HepG2 (cell line): ENCODE measurements at regions not wholly inside any gene's neighbourhood (a gene's known extent, or its start where the extent isn't known, plus 50 kb on each side); places are given as distances from the start of the nearest gene placed in this dataset.
A peak's percentile ranks its signal among the peaks of the same experiment; 100 is the strongest.

Experiments used
- DNMT3B ChIP-seq: conservative IDR thresholded peaks from 2 replicates; pipeline ENCODE4 v1.6.1; 2016; ENCODE audit warnings: missing biosample characterization, control low read depth
- GTF3A ChIP-seq: sonication (generic); formaldehyde crosslinking; conservative IDR thresholded peaks from 2 replicates; pipeline ENCODE4 v1.4.0; 2020; ENCODE audit warnings: mild to moderate bottlenecking, missing genetic modification reagents
- MTA1 ChIP-seq: sonication (generic); formaldehyde crosslinking; IDR thresholded peaks from 2 replicates; pipeline ENCODE4 v1.4.0; 2020; ENCODE audit warnings: missing genetic modification reagents, mild to moderate bottlenecking, borderline replicate concordance
- MXD4 ChIP-seq: IDR thresholded peaks from 2 replicates; pipeline ENCODE4 v1.6.1; 2016; ENCODE audit warnings: mild to moderate bottlenecking, missing biosample characterization, missing genetic modification reagents
- NFE2L2 ChIP-seq: fragments of 150-350 bp; IDR thresholded peaks from 2 replicates; pipeline ENCODE4 v1.6.1; 2014; ENCODE audit warnings: low read length
- RARA ChIP-seq: IDR thresholded peaks from 2 replicates; pipeline ENCODE4 v1.6.1; 2016; ENCODE audit warnings: missing genetic modification reagents, missing compliant biosample characterization
- SUZ12 ChIP-seq: fragments of 150-350 bp; IDR thresholded peaks from 2 replicates; pipeline ENCODE4 v1.6.1; 2014; ENCODE audit warnings: low read depth, low read length
- XRCC5 ChIP-seq: fragments of 200-400 bp; formaldehyde crosslinking; optimal IDR thresholded peaks from 2 replicates; pipeline ENCODE3; 2017; ENCODE audit warnings: mild to moderate bottlenecking, low read length
- ZNF12 ChIP-seq: sonication (generic); formaldehyde crosslinking; IDR thresholded peaks from 2 replicates; pipeline ENCODE4 v1.5.0; 2020; ENCODE audit warnings: missing genetic modification reagents
- ZNF263 ChIP-seq: sonication (generic); formaldehyde crosslinking; IDR thresholded peaks from 2 replicates; pipeline ENCODE4 v1.4.0; 2020; ENCODE audit warnings: missing genetic modification reagents
- ZNF543 ChIP-seq: sonication (generic); formaldehyde crosslinking; IDR thresholded peaks from 2 replicates; pipeline ENCODE4 v1.4.0; 2020; ENCODE audit warnings: mild to moderate bottlenecking, missing genetic modification reagents
- ZNF556 ChIP-seq: sonication (generic); formaldehyde crosslinking; IDR thresholded peaks from 2 replicates; pipeline ENCODE4 v1.4.0; 2020; ENCODE audit warnings: mild to moderate bottlenecking, missing genetic modification reagents, borderline replicate concordance
- TF ChIP-seq, protein P1 (sequence below): IDR thresholded peaks from 2 replicates; pipeline ENCODE4 v1.6.1; 2016; ENCODE audit warnings: missing compliant biosample characterization, missing genetic modification reagents, borderline replicate concordance
- TF ChIP-seq, protein P2 (sequence below), 2 experiments: sonication (generic) in 1 of 2; formaldehyde crosslinking in 1 of 2; IDR thresholded peaks; 2 replicates each; pipeline versions ENCODE4 v1.4.0 to v1.6.1; 2016 to 2020; ENCODE audit warnings: borderline replicate concordance in 1 of 2, low read depth in 1 of 2, mild to moderate bottlenecking in 1 of 2, missing genetic modification reagents in 1 of 2
- TF ChIP-seq, protein P3 (sequence below): fragments of 450-650 bp; IDR thresholded peaks from 2 replicates; pipeline ENCODE4 v1.6.1; 2017; ENCODE audit warnings: mild to moderate bottlenecking
- TF ChIP-seq, protein P4 (sequence below), 2 experiments: sonication (generic) in 1 of 2; formaldehyde crosslinking in 1 of 2; IDR thresholded peaks; 2 replicates each; pipeline versions ENCODE4 v1.4.0 to v1.6.1; 2018 to 2020; ENCODE audit warnings: missing genetic modification reagents in 2 of 2, borderline replicate concordance in 1 of 2, low read depth in 1 of 2, mild to moderate bottlenecking in 1 of 2, missing biosample characterization in 1 of 2
- TF ChIP-seq, protein P5 (sequence below): sonication (generic); formaldehyde crosslinking; IDR thresholded peaks from 2 replicates; pipeline ENCODE4 v1.4.0; 2020; ENCODE audit warnings: missing genetic modification reagents

DNA sequence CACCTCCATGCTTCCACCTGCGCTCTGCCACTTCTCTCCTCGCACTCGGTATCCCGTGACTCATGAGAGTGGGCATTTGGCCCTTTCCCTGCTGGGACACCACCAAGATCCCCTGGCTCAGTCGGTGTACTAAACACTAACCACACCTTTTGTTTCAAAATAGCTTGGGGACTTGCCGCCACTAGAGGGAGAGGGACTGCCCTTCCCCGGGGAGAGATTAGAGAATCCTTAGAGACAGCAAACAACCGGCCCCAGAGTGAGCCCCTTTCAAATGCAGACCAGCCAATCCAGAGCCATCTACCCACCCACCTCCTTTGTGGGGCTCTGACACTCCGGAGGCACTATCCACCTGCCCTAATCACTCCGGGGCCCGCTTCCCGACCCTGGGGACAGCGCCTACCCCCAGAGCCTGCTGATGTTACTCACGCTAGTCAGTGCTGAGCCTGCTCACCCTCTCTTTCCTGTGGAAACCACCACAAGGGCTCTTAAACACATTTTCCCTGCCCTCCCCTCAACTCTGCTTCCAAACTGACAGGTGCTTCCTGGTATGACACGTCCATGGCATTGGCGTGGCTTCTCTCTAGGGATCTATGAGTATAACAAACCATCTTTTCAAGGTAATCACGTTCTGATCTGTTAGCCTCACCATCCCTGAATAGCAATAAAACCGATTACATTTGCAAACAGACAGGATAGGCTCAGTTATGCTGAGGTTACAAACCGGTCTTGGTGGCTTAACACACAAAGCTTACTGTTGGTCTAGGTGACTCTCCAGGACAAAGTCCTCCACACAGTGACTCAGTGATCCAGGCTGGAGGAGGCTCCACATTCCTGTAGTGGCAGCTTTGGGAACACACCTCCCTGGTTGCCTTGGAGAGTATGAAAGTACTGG lies 180.1 kb upstream of the MVB12B start (continued):
- TF ChIP-seq DNMT3B (CRISPR knock-in tag) (0 out of 2 replicates have a peak, but pooled peaks have one; percentile 34), MTA1 (CRISPR knock-in tag) (peak; percentile 66), MXD4 (CRISPR knock-in tag) (0 out of 2 replicates have a peak, but pooled peaks have one; percentile 20), ZNF12 (CRISPR knock-in tag) (peak; percentile 52; the same call in 1 of the 2 replicates), RARA (0 out of 2 replicates have a peak, but pooled peaks have one; percentile 7), SUZ12 (no peak), ZNF263 (CRISPR knock-in tag) (peak; percentile 35; the same call in 1 of the 2 replicates), XRCC5 (peak; percentile 76), ZNF556 (CRISPR knock-in tag) (peak; percentile 62; the same call in 1 of the 2 replicates), NFE2L2 (peak; percentile 56; the same call in 1 of the 2 replicates), ZNF543 (CRISPR knock-in tag) (peak; percentile 74; the same call in 1 of the 2 replicates), GTF3A (0 out of 2 replicates have a peak, but pooled peaks have one; percentile 16)
- TF ChIP-seq, protein P1, sequence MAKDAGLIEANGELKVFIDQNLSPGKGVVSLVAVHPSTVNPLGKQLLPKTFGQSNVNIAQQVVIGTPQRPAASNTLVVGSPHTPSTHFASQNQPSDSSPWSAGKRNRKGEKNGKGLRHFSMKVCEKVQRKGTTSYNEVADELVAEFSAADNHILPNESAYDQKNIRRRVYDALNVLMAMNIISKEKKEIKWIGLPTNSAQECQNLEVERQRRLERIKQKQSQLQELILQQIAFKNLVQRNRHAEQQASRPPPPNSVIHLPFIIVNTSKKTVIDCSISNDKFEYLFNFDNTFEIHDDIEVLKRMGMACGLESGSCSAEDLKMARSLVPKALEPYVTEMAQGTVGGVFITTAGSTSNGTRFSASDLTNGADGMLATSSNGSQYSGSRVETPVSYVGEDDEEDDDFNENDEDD (CRISPR knock-in tag), result 0 out of 2 replicates have a peak, but pooled peaks have one; percentile 9
- TF ChIP-seq, protein P2, sequence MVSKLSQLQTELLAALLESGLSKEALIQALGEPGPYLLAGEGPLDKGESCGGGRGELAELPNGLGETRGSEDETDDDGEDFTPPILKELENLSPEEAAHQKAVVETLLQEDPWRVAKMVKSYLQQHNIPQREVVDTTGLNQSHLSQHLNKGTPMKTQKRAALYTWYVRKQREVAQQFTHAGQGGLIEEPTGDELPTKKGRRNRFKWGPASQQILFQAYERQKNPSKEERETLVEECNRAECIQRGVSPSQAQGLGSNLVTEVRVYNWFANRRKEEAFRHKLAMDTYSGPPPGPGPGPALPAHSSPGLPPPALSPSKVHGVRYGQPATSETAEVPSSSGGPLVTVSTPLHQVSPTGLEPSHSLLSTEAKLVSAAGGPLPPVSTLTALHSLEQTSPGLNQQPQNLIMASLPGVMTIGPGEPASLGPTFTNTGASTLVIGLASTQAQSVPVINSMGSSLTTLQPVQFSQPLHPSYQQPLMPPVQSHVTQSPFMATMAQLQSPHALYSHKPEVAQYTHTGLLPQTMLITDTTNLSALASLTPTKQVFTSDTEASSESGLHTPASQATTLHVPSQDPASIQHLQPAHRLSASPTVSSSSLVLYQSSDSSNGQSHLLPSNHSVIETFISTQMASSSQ (IDR thresholded peaks at IDR 0.05; ENCODE audit: low read depth), result no peak
- TF ChIP-seq, protein P2 (CRISPR knock-in tag; IDR thresholded peaks at IDR 0.05; ENCODE audit: borderline replicate concordance), result 0 out of 2 replicates have a peak, but pooled peaks have one; percentile 5
- TF ChIP-seq, protein P3, sequence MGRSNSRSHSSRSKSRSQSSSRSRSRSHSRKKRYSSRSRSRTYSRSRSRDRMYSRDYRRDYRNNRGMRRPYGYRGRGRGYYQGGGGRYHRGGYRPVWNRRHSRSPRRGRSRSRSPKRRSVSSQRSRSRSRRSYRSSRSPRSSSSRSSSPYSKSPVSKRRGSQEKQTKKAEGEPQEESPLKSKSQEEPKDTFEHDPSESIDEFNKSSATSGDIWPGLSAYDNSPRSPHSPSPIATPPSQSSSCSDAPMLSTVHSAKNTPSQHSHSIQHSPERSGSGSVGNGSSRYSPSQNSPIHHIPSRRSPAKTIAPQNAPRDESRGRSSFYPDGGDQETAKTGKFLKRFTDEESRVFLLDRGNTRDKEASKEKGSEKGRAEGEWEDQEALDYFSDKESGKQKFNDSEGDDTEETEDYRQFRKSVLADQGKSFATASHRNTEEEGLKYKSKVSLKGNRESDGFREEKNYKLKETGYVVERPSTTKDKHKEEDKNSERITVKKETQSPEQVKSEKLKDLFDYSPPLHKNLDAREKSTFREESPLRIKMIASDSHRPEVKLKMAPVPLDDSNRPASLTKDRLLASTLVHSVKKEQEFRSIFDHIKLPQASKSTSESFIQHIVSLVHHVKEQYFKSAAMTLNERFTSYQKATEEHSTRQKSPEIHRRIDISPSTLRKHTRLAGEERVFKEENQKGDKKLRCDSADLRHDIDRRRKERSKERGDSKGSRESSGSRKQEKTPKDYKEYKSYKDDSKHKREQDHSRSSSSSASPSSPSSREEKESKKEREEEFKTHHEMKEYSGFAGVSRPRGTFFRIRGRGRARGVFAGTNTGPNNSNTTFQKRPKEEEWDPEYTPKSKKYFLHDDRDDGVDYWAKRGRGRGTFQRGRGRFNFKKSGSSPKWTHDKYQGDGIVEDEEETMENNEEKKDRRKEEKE, result no peak
- TF ChIP-seq, protein P4, sequence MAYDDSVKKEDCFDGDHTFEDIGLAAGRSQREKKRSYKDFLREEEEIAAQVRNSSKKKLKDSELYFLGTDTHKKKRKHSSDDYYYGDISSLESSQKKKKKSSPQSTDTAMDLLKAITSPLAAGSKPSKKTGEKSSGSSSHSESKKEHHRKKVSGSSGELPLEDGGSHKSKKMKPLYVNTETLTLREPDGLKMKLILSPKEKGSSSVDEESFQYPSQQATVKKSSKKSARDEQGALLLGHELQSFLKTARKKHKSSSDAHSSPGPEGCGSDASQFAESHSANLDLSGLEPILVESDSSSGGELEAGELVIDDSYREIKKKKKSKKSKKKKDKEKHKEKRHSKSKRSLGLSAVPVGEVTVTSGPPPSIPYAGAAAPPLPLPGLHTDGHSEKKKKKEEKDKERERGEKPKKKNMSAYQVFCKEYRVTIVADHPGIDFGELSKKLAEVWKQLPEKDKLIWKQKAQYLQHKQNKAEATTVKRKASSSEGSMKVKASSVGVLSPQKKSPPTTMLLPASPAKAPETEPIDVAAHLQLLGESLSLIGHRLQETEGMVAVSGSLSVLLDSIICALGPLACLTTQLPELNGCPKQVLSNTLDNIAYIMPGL (CRISPR knock-in tag; IDR thresholded peaks at IDR 0.05; ENCODE audit: borderline replicate concordance in 1 of 2, low read depth in 1 of 2), result peak in 1 of 2 experiments; percentile 78; a peak in 2 of 4 replicates
- TF ChIP-seq, protein P5, sequence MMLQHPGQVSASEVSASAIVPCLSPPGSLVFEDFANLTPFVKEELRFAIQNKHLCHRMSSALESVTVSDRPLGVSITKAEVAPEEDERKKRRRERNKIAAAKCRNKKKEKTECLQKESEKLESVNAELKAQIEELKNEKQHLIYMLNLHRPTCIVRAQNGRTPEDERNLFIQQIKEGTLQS (CRISPR knock-in tag), result 0 out of 2 replicates have a peak, but pooled peaks have one; percentile 52
